ENCODE measurements at regions not wholly inside any gene's neighbourhood (a gene's known extent, or its start where the extent isn't known, plus 50 kb on each side); places are given as distances from the start of the nearest gene placed in this dataset.
"Not testable (repeated sequence)": the region's sequence is repeated elsewhere in the genome, so short reads cannot be mapped to it uniquely, and the experiment has no call there.

- no peak for DNase-seq (ENCODE audit: low read depth)
- H3K4me3 ChIP-seq (ENCODE audit: low read depth, low read length) = no peak overlapping the region
- no peak for TF ChIP-seq CTCF (IDR thresholded peaks at IDR 0.05; ENCODE audit: insufficient read depth, low read length)
These were observed 296.2 kb downstream of the PAPSS1 start for GRCh38 chr4:107423677-107424405.

- H3K4me3 ChIP-seq (ENCODE audit: low read depth, low read length); DNase-seq (ENCODE audit: low read depth): not testable (repeated sequence)
These were observed 300.5 kb downstream of the PAPSS1 start for GRCh38 chr4:107419536-107419935.

- no peak overlapping the region for H3K4me3 ChIP-seq (ENCODE audit: low read depth, low read length)
- DNase-seq (ENCODE audit: low read depth) = no peak
- no peak for TF ChIP-seq CTCF (IDR thresholded peaks at IDR 0.05; ENCODE audit: insufficient read depth, low read length)
These were observed 301.0 kb downstream of the PAPSS1 start for GRCh38 chr4:107419052-107419451.

- H3K4me3 ChIP-seq (ENCODE audit: low read depth, low read length); DNase-seq (ENCODE audit: low read depth): not testable (repeated sequence)
These were observed 304.5 kb downstream of the PAPSS1 start for GRCh38 chr4:107415490-107415889.

- not testable (repeated sequence) for H3K4me3 ChIP-seq (ENCODE audit: low read depth, low read length); DNase-seq (ENCODE audit: low read depth)
These were observed 310.2 kb downstream of the PAPSS1 start for GRCh38 chr4:107409872-107410271.

- TF ChIP-seq CTCF (IDR thresholded peaks at IDR 0.05; ENCODE audit: insufficient read depth, low read length) = no peak
- DNase-seq (ENCODE audit: low read depth) = no peak
- H3K4me3 ChIP-seq (ENCODE audit: low read depth, low read length) = no peak overlapping the region
These were observed 311.1 kb downstream of the PAPSS1 start for GRCh38 chr4:107408968-107409367.

- H3K4me3 ChIP-seq (ENCODE audit: low read depth, low read length) = no peak overlapping the region
- TF ChIP-seq CTCF (IDR thresholded peaks at IDR 0.05; ENCODE audit: insufficient read depth, low read length) = no peak
- DNase-seq (ENCODE audit: low read depth) = no peak
These were observed 315.3 kb downstream of the PAPSS1 start for GRCh38 chr4:107404591-107405300.

GRCh38 chr4:107402291-107402690 is 317.7 kb downstream of the PAPSS1 start:
- no peak overlapping the region for H3K4me3 ChIP-seq (ENCODE audit: low read depth, low read length)
- no peak for DNase-seq (ENCODE audit: low read depth)
- TF ChIP-seq CTCF (IDR thresholded peaks at IDR 0.05; ENCODE audit: insufficient read depth, low read length) = no peak
